UCSD-AML1 (cell line): ENCODE measurements at regions not wholly inside any gene's neighbourhood (a gene's known extent, or its start where the extent isn't known, plus 50 kb on each side); places are given as distances from the start of the nearest gene placed in this dataset.
"Not testable (repeated sequence)": the region's sequence is repeated elsewhere in the genome, so short reads cannot be mapped to it uniquely, and the experiment has no call there.

Experiments
- DNase-seq: peaks from one replicate; lab custom pipeline; 2025; ENCODE audit not compliant: unreplicated experiment; lab: John Stamatoyannopoulos, UW

DNA sequence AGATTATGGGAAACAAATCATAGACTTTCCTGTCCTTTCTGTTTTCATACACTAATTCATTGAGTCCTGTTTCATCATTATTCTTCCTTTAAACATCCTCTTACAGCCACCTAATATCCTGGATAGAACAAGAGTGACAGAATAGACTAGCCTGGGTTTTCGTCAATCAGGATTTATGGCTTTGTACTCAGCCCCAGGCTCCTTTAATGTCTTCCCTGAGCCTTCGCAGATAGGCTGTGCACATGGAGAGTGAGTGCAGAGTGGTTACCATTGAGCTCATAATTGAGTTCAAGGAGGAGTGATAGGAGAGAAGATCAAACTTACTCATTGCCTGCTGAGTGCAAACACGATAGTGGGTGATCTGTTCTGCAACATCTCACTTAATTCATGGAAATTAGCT, 304.9 kb downstream of the TDRD3 start:
- DNase-seq = no peak

DNA sequence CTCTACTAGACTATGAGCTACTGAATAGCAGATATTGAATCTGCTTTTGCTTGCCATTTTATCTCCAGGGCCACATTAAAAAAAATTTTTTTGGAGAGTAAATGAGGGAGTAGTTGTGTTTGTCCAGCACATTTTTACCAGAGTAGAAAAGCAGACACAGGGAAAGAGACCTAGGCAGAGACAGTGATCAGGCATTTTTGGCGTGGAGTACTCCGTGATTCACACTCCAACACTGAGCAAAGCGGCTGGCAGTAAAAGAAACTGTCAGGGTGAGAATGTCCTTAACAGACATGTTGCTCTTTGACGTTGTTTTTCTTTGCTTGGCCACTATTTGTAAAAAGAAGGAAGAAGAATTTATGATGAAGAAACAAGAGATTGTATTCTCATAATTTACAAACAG, 304.0 kb downstream of the TDRD3 start:
- DNase-seq = no peak

DNA sequence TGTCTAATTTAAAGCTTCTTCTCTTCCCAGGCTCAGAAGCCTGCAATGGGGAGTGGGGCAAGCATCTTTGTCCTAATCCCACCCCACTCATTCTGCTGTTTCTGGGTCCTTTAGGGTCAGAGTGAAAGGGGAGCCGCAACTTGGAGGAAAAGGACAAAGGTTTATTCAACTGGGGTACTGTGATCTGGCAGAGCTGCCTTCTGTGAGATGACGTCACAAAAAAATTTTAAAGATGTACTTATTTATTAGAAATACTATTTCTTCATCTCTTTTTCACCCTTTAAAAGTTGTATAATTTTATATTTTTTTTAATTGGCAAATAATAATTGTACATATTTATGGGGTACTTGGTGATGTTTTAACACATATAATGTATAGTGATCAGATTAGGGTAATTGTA, 302.6 kb downstream of the TDRD3 start:
- DNase-seq = no peak

DNA sequence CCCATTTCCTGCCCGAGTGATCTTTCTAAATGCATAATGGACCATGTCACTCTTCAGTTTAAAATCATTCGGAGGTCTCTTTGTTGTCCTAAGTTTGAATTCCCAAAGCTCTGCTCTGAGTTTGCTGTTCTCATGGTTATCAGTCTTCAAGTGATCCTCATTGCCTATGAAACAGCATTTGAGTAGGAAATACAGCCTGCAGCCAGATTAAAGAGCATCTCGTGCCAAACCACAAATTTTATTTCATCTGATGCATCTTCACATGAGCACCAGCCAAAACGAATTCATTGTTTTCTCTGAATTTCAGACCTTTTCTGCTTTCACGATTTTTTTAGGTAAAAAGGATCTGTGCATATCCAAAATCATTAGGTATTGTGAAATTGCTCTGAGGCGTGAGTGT, 299.6 kb downstream of the TDRD3 start:
- no peak for DNase-seq

DNA sequence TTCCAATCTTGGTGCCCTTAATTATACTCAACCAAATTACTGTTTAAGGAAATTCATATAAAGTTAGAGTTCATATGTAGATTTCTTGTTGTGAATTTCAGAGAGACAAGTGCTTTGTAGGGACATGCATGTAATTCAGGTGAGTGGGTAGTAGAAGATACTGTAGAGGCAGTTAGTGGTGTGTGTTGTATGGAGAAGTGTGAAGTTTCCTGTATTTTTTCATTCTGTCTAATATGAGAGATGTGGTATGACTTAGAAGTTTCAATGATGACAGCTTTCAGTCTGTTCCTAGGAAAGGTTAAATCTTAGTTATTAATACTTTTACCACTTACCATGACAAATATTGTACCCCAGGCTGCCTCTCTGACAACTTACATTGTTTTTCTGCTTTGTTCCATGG, 294.2 kb downstream of the TDRD3 start:
- no peak for DNase-seq

DNA sequence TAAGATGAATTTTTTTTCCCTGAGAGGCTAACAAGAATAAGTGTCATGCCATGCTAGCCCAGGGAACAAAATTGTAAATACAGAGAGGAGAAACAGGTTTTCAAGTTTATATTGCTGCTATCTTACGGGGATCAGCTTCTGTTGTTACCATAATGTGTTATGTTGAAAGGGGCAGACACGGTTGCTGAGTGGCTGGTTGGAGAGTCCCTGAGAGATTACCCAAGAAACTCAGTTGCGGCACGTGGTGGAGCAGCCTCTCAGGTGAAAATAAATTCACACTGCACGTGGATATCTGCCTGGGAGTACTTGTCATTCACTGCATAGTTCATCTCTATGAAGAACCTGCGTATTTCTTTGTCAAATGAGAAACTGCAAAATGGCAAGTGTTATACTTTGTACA, 293.6 kb downstream of the TDRD3 start:
- no peak for DNase-seq

DNA sequence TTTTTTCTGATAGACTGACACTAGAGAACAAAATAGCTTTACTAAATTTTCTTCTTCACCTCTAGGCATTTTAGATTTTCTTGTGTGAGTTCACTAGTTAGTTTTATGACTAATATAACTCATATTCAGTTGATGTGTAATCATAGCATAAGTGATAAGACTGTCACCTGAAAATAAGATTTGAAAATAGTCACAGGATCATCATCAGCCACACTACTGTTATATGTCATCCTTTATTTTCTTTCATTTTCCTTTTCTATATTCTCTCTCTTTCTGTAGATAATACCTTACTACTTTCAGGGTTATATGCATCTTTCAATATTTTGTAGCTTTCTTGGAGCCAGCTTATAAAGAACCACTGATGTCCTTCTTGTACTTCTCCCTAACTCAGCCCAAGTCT, 292.6 kb downstream of the TDRD3 start:
- no peak for DNase-seq

DNA sequence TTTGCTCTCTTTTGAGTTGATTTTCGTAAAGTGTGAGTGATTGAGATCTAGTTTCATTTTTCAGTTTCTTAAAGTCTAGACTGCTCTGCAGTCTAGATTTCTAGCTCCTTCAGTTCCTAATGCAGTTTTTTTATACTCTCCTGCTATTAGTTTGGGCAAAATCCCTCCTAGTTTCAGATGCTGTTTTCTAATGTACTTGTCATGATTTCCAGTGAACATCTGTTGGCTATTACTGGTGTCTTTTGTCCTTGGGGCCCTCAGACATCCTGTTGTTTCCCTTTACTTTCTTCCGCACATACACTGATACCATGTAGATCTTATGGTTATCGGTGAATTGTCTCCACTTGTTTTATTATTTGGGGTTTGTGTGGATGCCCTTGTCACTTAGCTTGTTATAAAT, 292.1 kb downstream of the TDRD3 start:
- no peak for DNase-seq

DNA sequence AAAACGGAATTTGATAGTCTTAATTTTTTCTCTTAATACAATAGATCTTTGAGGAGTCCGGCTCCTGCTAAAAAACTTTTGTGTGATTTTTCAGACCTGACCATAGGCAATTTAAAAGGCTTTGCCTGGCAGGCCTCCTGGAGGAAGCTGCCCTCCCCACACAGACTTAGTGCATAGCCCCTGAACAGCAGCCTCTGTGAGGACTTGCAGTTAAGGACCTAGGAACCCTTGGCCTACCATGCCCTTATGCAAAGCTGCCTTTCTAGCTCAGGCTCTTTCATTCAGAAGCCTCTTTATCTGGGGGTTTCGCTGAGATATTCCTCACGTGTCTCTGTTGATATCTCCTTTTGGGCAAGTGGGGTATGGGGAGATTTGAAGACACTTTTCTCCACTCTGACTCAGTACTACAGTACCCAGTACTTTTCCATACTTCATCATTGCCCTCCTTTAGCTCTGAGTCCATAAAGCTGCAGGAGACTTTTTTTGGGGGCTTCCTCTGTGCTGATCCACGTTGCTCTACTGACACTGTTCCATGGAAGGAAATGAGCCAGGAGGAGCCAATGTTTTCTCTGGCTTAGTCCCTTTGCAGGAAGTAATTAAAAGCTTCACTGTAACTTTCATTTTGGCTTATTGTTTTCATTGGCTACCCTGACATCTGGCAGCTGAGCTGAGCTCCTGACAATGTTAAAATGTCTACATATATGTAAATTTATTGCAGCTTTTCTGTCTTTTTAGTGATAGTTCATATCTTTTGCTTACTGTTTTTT, 283.1 kb downstream of the TDRD3 start:
- peak; percentile 10 for DNase-seq

DNA sequence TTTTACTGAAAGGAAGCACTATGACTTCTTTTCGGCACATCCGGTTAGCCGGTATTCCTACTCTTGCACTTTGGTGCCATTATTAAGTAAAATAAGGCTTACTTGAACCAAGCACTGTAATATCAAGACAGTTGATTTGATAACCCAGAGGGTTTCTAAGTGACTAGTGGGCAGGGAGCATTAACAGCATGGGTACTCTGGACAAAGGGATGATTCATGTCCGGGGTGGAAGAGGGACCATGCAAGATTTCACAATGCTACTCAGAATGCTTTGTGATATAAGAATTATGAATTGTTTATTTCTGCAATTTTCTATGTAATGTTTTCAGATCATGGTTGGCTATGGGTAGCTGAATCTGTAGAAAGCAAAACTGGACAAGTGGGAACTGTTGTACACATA, 282.1 kb downstream of the TDRD3 start:
- DNase-seq = no peak

DNA sequence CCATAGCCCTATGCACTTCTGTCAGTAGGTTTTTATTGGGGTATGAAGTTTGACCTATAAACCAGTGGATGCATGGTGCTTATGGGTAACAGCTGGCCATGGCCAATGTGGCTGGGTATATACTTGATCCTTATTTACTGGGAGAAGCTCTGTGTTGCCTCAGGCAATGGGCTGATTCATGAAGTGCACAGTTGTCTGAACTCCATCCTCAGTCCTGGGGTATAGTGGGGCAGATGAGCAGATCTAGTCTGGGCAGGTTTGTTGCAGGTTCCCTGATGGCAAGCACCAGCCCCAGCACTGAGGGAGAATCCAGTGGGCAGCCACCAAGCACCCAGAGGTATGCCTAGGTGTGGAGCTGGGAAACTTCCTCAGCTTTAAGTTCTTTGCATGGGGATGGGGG, 274.4 kb downstream of the TDRD3 start:
- no peak for DNase-seq

DNA sequence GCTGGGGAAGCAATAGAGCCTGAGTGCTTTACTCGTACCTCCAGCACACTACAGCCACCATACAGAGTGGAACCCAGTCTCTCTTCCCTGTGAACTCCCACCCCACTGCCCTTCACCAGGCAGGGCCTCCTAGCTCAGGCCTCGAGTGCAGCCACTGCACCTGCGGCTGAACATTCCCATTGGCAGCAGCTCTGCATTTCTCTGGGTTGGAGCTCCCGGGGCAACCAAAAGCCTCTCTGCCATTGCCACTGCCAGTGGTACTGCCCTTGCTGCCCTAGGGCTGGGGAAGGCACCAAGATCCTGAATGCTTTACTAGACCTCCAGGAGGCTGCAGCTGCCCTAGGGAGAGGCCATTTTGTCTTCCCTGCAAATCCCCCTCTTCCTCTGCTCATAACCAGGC, 266.8 kb downstream of the TDRD3 start:
- no peak for DNase-seq

DNA sequence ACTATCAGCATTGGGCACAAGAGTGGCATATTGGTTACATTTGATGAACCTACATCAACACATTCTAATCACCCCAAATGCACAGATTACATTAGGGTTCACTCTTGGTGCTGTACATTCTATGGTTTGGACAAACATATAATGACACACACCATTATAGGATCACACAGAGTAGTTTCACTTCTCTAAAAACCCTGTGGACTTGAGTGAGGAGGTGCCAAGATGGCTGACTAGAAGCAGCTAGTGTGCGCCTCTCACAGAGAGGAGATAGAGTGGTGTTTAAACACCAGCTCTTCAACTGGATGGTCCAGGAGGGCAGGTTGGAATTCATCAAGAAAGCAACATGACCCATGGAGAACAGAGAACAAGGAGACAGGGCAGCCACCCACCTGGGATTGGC, 265.6 kb downstream of the TDRD3 start:
- no peak for DNase-seq

DNA sequence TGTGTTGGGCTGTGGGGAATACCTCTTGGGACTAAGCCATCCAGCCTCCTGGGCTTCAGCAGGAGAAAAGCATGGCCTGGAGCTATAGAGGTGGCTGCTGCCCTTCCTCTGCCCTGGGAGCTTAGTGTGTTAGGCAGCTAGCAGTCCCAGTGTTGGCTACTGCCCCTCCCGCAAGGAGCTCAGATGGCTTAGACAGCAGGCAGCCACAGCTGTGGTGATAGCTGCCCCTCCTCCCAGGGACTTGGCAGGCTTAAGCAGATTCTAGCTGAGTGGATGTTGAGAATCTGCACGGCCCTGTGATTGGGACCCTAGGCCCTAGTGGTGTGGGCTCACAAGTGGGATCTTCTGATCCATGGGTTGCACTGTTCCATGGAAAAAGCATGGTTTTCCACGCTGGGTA, 264.5 kb downstream of the TDRD3 start:
- no peak for DNase-seq

DNA sequence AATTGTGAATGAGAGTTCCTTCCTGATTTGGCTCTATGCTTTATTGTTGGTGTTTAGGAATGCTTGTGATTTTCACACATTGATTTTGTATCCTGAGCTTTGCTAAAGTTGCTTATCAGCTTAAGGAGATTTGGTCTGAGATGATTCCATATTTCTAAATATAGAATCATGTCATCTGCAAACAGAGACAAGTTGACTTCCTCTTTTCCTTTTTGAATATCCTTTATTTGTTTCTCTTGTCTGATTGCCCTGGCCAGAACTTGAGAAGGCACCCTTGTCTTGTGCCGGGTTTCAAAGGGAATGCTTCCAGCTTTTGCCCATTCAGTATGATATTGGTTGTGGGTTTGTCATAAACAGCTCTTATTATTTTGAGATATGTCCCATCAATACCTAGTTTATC, 260.6 kb downstream of the TDRD3 start:
- not testable (repeated sequence) for DNase-seq

DNA sequence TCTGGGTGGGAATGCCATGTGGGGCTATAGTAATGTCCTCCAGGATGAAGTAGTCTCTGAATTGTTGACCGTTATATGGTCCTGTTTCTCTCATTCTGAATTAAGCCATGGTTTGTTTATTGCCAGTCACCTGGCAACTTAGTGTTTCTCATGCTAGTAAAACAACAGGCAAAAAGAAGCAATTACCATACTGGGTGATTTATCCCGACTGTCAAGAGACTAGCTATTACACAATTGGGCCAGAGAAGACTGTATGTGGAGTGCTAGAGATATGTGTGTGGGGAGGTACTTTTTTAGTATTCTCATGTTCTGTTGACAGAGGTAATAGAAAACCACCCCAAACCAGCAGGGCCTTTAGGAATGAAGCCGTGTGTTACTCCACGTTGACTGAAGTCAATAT, 258.2 kb downstream of the TDRD3 start:
- DNase-seq = no peak

DNA sequence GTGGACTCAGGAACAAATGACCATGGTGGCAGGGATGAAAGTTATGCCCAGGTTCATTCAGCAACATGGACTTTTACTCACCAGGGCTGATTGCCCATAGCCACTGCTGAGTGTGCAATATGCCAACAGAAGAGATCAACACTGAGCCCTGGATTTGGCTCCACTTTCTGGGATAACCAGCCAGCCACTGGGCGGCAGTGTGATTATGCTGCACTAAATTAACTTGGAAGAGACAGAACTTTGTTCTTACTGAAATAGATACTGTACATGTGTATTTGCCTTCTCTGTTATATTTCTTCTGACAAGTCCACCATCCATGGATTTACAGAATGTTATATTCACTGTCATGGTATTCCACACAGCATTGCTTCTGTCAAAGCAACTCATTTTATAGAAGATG, 257.4 kb downstream of the TDRD3 start:
- DNase-seq = peak; percentile 5

DNA sequence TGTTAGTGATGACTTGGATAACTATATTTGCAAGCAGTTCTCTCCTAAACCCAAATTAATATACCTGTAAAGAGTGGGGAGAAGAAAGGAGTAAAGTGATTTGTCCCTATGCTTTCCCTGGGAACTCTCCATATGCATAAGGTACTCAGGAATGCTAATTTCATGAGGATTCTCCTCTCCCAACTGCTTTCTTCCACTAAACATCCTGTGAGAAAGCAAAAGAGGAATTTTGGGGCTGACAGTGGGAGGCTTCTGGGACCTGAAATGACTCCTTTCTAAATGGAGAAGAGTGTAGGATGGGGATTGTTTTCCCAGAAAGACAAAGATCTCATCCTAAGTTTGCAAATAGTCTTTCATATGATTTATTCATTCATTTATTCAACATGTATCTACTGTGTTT, 250.5 kb downstream of the TDRD3 start:
- DNase-seq = no peak

DNA sequence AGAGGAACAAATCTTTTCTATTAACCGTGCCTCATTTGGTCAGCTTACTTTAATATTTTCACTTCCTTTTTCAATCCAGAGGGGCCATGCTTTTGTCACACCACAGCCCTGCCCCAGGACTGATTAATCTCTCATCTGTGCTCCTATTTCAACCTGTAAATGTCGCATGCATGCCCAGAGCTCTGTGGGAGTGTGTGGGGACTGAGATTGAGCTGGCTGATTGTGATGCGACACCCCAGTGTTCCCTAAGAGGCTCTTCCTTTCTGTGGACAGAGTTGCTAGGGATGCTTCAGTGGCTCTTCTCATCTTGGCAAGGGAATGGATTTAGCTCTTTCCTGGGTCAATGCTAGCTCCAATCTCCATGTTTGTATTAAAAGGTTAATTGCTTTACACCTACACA, 249.6 kb downstream of the TDRD3 start:
- DNase-seq = no peak

DNA sequence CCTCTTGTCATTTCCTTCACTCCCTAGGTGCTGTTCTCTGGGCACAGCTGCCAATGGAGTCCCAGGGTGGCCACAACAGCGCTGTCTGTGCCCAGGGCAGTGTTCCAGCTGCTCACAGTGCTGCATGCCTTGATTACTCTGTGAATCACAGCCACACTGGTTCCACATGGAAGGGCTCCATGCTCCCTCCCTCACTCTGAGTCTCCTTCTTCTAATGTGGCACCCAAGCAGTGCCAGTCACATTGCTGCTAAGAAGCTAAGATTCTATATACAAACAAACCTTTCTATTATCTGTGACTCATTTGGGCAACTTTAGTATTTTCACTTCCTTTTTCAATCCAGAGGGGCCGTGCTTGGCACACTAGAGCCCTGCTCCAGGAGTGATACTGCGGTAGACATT, 248.7 kb downstream of the TDRD3 start:
- DNase-seq = peak; percentile 5

DNA sequence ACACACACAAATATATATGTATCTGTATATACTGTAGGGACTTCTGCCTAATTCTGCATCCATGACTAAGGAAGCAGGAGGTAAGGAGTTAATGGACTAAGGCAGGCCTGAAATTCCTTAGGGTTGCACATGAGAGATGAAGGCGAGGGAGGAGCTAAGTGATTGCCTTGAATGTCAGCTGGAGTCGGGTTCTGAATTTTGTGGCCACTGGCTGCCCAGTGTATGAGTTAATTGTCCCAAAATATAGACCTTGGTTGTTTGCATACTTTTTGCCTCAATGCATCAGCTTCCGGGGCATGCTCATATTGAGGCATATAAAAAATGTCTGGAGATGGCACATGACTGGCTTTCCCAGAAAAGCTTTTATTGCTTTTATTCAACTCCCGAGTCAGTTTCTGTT, 245.5 kb downstream of the TDRD3 start:
- no peak for DNase-seq

DNA sequence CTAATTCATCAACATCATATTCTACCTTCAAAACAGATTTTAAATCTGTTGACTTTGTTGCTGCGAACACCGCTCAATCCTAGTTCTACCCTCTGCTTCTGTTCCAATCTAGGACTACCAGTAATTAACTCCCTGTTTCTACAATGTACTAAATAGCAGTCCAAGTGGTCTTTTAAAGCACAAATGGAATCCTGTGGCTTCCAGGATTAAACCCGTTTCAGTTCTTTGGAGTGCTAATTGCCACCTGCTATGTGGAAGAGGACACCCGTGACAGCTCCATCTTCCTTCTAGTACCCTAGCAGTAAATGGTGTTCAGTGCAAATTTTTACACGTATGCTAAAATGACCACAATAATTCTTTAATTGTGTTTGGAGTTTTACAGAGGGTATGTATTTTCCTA, 232.1 kb downstream of the TDRD3 start:
- no peak for DNase-seq

DNA sequence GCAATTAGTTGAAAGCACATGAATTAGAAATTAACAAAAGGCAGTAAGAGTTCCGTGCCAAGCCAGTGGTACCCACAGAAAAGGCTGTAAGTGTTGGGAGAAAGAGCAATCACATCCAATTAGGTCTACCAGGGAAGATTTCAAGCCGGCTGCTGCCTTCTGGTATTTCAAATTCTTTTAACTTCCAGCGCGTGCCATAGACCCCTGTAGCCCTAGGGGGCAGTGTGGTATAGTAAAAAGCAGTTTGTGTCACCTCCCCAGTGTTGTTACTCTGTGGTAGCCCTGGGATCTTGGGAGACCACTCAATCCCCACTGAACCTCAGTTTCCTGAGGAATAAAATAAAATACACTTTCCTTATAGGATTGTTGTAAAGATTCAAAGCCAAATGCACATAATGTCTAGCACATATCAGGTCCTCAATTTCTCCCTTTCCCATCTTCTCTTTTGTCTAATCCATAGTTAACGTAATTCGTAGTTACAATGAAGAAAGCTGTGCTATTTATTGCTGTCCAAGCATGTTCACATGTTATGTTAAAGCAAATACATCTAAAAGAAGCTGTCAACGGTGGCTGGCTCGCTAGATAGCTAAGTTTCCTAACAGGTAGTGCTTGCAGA, 230.2 kb downstream of the TDRD3 start:
- peak; percentile 16 for DNase-seq
